GM18498 (cell line): ENCODE measurements at regions not wholly inside any gene's neighbourhood (a gene's known extent, or its start where the extent isn't known, plus 50 kb on each side); places are given as distances from the start of the nearest gene placed in this dataset.

Experiments
- ATAC-seq: cut with Tn5 transposase; IDR thresholded peaks from one replicate; pipeline ENCODE4 v1.9.1; 2021; ENCODE audit warnings: mild to moderate bottlenecking, moderate library complexity; ENCODE audit not compliant: unreplicated experiment

DNA sequence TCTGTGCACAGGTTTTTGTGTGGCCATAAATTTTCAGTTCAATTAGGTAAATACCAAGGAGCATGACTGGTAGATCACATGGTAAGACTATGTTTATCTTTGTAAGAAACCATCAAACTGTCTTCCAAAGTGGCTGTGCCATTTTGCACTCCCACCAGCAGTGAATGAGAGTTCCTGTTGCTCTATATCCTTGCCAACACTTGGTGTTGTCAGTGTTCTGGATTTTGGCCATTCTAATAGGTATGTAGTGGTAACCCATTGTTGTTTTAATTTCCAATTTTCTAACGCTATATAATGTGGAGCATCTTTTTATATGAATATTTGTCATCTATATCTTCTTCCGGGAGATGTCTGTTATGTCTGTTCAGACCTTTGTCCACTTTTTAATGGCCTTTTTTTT lies 51.7 kb upstream of the MED4 start:
- no peak for ATAC-seq

DNA sequence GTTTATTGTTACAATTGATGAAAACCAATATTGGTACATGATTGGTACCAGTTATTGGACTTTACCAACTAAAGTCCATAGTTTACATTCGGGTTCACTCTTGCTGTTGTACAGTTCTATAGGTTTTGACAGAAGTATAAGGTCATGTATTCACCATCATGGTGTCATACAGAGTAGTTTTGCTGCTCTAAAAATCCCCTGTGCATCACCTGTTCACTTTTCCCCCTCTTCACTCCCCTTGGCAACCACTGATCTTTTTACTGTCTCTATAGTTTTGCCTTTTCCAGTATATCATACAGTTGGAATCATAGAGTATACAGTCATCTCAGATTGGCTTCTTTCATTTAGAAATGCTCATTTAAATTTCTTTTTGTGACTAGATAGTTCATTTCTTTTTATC lies 51.2 kb upstream of the MED4 start:
- no peak for ATAC-seq
